Activated B cell treated with CpG ODN at 0.5 μM for 24 hours (primary cell): ENCODE measurements at regions not wholly inside any gene's neighbourhood (a gene's known extent, or its start where the extent isn't known, plus 50 kb on each side); places are given as distances from the start of the nearest gene placed in this dataset.
"Not testable (repeated sequence)": the region's sequence is repeated elsewhere in the genome, so short reads cannot be mapped to it uniquely, and the experiment has no call there.

Experiments used
- ATAC-seq: fragments of 200-7000 bp; cut with Tn5 transposase; one replicate; pipeline ENCODE4 v1.10.0; 2021; ENCODE audit warnings: low read depth, mild to moderate bottlenecking, moderate library complexity
- CTCF ChIA-PET: fragments of 350-600 bp; sonication (Branson Sonifier 250); formaldehyde crosslinking; loops from one replicate; lab custom pipeline; 2021; ENCODE audit warnings: antibody characterized with exemption; lab: Charles Lee
- POLR2A ChIA-PET: fragments of 350-600 bp; sonication (Branson Sonifier 250); formaldehyde crosslinking; loops from one replicate; lab custom pipeline; 2021; ENCODE audit warnings: antibody characterized with exemption; lab: Charles Lee
- DNase-seq: peaks from one replicate; pipeline ENCODE4 v3.0.0; 2022
- H3K27ac Mint-ChIP-seq: one replicate; pipeline ENCODE4 v1.8.0; 2020; ENCODE audit warnings: mixed read lengths
- H3K27me3 Mint-ChIP-seq: one replicate; pipeline ENCODE4 v1.8.0; 2021; ENCODE audit warnings: mixed read lengths
- H3K36me3 Mint-ChIP-seq: one replicate; pipeline ENCODE4 v1.8.0; 2021; ENCODE audit warnings: low read depth, mixed read lengths
- H3K4me1 Mint-ChIP-seq: one replicate; pipeline ENCODE4 v1.8.0; 2021; ENCODE audit warnings: mixed read lengths
- H3K4me3 Mint-ChIP-seq: one replicate; pipeline ENCODE4 v1.8.0; 2020; ENCODE audit warnings: mild to moderate bottlenecking, mixed read lengths
- H3K9me3 Mint-ChIP-seq: one replicate; pipeline ENCODE4 v1.8.0; 2020; ENCODE audit warnings: mixed read lengths
- CTCF ChIP-seq: fragments of 200-600 bp; IDR thresholded peaks from one replicate; pipeline ENCODE4 v1.8.0; 2022; ENCODE audit warnings: antibody characterized with exemption, mild to moderate bottlenecking
- intact Hi-C: fragments of 100-400 bp; cut with micrococcal nuclease; formaldehyde crosslinking; loops from one replicate; pipeline ENCODE4 v1.15.1; 2024

GRCh38 chr17:63019138-63019873 is 53.3 kb downstream of the TANC2 start:
- H3K27ac Mint-ChIP-seq = no peak overlapping the region
- H3K36me3 Mint-ChIP-seq = peaks cover under 1% of the 10 kb centered on the region
- intact Hi-C loops = no loop called here
- no peak for ATAC-seq
- CTCF ChIA-PET = no interaction called here
- no peak overlapping the region for H3K4me3 Mint-ChIP-seq
- POLR2A ChIA-PET = no interaction called here
- H3K27me3 Mint-ChIP-seq = peaks cover 2% of the 10 kb centered on the region
- no peak for DNase-seq
- H3K9me3 Mint-ChIP-seq = peaks cover 1% of the 10 kb centered on the region
- no peaks in the 10 kb centered on the region for H3K4me1 Mint-ChIP-seq
- no peak for TF ChIP-seq CTCF

GRCh38 chr17:63022567-63022966 is 56.5 kb downstream of the TANC2 start:
- DNase-seq (no peak), ATAC-seq (no peak)
- Mint-ChIP-seq H3K4me3 (no peak overlapping the region), H3K36me3 (no peaks in the 10 kb centered on the region), H3K9me3 (no peaks in the 10 kb centered on the region), H3K27ac (no peak overlapping the region), H3K27me3 (no peaks in the 10 kb centered on the region), H3K4me1 (no peaks in the 10 kb centered on the region)
- intact Hi-C loops = no loop called here
- ChIA-PET CTCF (no interaction called here), POLR2A (no interaction called here)
- TF ChIP-seq CTCF = no peak

GRCh38 chr17:63023049-63023448 is 57.0 kb downstream of the TANC2 start:
- Mint-ChIP-seq H3K27ac (no peak overlapping the region), H3K4me3 (no peak overlapping the region), H3K9me3 (no peaks in the 10 kb centered on the region), H3K36me3 (no peaks in the 10 kb centered on the region), H3K4me1 (no peaks in the 10 kb centered on the region), H3K27me3 (no peaks in the 10 kb centered on the region)
- ATAC-seq (no peak), DNase-seq (no peak)
- ChIA-PET CTCF (no interaction called here), POLR2A (no interaction called here)
- intact Hi-C loops = no loop called here
- no peak for TF ChIP-seq CTCF

GRCh38 chr17:63024201-63024600 is 58.2 kb downstream of the TANC2 start:
- ChIA-PET CTCF (no interaction called here), POLR2A (no interaction called here)
- no peaks in the 10 kb centered on the region for H3K36me3 Mint-ChIP-seq
- intact Hi-C loops = no loop called here
- ATAC-seq (no peak), DNase-seq (no peak)
- no peaks in the 10 kb centered on the region for H3K27me3 Mint-ChIP-seq
- H3K9me3 Mint-ChIP-seq = no peaks in the 10 kb centered on the region
- TF ChIP-seq CTCF = no peak
- no peak overlapping the region for H3K27ac Mint-ChIP-seq
- no peak overlapping the region for H3K4me3 Mint-ChIP-seq
- peaks cover 4% of the 10 kb centered on the region for H3K4me1 Mint-ChIP-seq

- peaks cover 4% of the 10 kb centered on the region for H3K4me1 Mint-ChIP-seq
- TF ChIP-seq CTCF = no peak
- no peaks in the 10 kb centered on the region for H3K9me3 Mint-ChIP-seq
- CTCF ChIA-PET = no interaction called here
- H3K36me3 Mint-ChIP-seq = no peaks in the 10 kb centered on the region
- peaks cover 3% of the 10 kb centered on the region for H3K27me3 Mint-ChIP-seq
- ATAC-seq (no peak), DNase-seq (no peak)
- no peak overlapping the region for H3K4me3 Mint-ChIP-seq
- no peak overlapping the region for H3K27ac Mint-ChIP-seq
- POLR2A ChIA-PET = no interaction called here
- intact Hi-C loops = no loop called here
These were observed 58.7 kb downstream of the TANC2 start for GRCh38 chr17:63024716-63025115.

- ATAC-seq, H3K27ac Mint-ChIP-seq, DNase-seq, CTCF ChIA-PET, H3K27me3 Mint-ChIP-seq, H3K36me3 Mint-ChIP-seq, intact Hi-C loops, H3K4me3 Mint-ChIP-seq, H3K9me3 Mint-ChIP-seq, H3K4me1 Mint-ChIP-seq, POLR2A ChIA-PET: not testable (repeated sequence)
These were observed 59.6 kb downstream of the TANC2 start for GRCh38 chr17:63025637-63026036.
